ENCODE measurements at regions not wholly inside any gene's neighbourhood (a gene's known extent, or its start where the extent isn't known, plus 50 kb on each side); places are given as distances from the start of the nearest gene placed in this dataset.

GRCh38 chr17:33398386-33398785 is 105.3 kb upstream of the ASIC2 start:
- no peak for DNase-seq (ENCODE audit: insufficient read length, low spot score, missing footprints)
- Histone ChIP-seq H3K9me3 (ENCODE audit: low read depth, low read length) (no peaks in the 10 kb centered on the region), H3K4me3 (ENCODE audit: insufficient read depth, low read length) (no peak overlapping the region), H3K36me3 (ENCODE audit: insufficient read depth, low read length) (no peaks in the 10 kb centered on the region), H3K27me3 (ENCODE audit: insufficient read depth, low read length) (no peaks in the 10 kb centered on the region), H3K27ac (ENCODE audit: low read depth, low read length) (no peak overlapping the region), H3K4me1 (ENCODE audit: insufficient read depth, low read length) (no peaks in the 10 kb centered on the region), H2AFZ (ENCODE audit: low read length) (no peak overlapping the region), H4K20me1 (ENCODE audit: insufficient read depth, low read length) (no peaks in the 10 kb centered on the region), H3K4me2 (ENCODE audit: insufficient read depth, low read length) (no peak overlapping the region), H3K79me2 (ENCODE audit: insufficient read depth, low read length) (no peaks in the 10 kb centered on the region)
- no peak for TF ChIP-seq CTCF (IDR thresholded peaks at IDR 0.05; ENCODE audit: extremely low read depth, low read depth, low read length)

GRCh38 chr17:33401249-33401648 is 108.2 kb upstream of the ASIC2 start:
- Histone ChIP-seq H3K9me3 (ENCODE audit: low read depth, low read length) (no peaks in the 10 kb centered on the region), H3K36me3 (ENCODE audit: insufficient read depth, low read length) (no peaks in the 10 kb centered on the region), H3K27ac (ENCODE audit: low read depth, low read length) (no peak overlapping the region), H3K27me3 (ENCODE audit: insufficient read depth, low read length) (no peaks in the 10 kb centered on the region), H3K4me3 (ENCODE audit: insufficient read depth, low read length) (no peak overlapping the region), H3K4me1 (ENCODE audit: insufficient read depth, low read length) (no peaks in the 10 kb centered on the region), H3K4me2 (ENCODE audit: insufficient read depth, low read length) (no peak overlapping the region), H3K79me2 (ENCODE audit: insufficient read depth, low read length) (no peaks in the 10 kb centered on the region), H4K20me1 (ENCODE audit: insufficient read depth, low read length) (no peaks in the 10 kb centered on the region), H2AFZ (ENCODE audit: low read length) (no peak overlapping the region)
- no peak for DNase-seq (ENCODE audit: insufficient read length, low spot score, missing footprints)
- TF ChIP-seq CTCF (IDR thresholded peaks at IDR 0.05; ENCODE audit: extremely low read depth, low read depth, low read length) = no peak

DNA sequence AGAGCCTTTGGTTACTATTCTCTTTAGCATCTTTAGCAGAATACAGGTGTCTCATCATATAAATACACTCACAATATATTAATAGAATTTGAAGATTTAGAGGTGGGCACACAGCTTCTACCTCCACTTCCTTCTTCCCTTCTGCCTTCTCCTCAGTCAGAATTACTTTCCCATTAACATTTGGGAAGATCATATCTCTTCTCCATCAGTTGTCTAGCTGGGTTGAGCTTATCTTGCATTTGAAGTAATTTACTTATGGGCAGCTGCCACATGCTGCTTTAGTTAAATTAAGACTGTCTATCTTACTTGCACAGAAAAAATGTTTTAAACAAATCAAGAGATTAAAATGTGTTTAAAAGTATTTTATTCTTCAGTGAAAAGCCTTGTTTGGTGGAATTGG is 110.1 kb upstream of the ASIC2 start:
- TF ChIP-seq CTCF (IDR thresholded peaks at IDR 0.05; ENCODE audit: extremely low read depth, low read depth, low read length) = no peak
- Histone ChIP-seq H2AFZ (ENCODE audit: low read length) (no peak overlapping the region), H3K36me3 (ENCODE audit: insufficient read depth, low read length) (no peaks in the 10 kb centered on the region), H3K27ac (ENCODE audit: low read depth, low read length) (no peak overlapping the region), H4K20me1 (ENCODE audit: insufficient read depth, low read length) (no peaks in the 10 kb centered on the region), H3K4me3 (ENCODE audit: insufficient read depth, low read length) (no peak overlapping the region), H3K4me1 (ENCODE audit: insufficient read depth, low read length) (no peaks in the 10 kb centered on the region), H3K4me2 (ENCODE audit: insufficient read depth, low read length) (no peak overlapping the region), H3K79me2 (ENCODE audit: insufficient read depth, low read length) (no peaks in the 10 kb centered on the region), H3K9me3 (ENCODE audit: low read depth, low read length) (no peaks in the 10 kb centered on the region), H3K27me3 (ENCODE audit: insufficient read depth, low read length) (no peaks in the 10 kb centered on the region)
- DNase-seq (ENCODE audit: insufficient read length, low spot score, missing footprints) = no peak

DNA sequence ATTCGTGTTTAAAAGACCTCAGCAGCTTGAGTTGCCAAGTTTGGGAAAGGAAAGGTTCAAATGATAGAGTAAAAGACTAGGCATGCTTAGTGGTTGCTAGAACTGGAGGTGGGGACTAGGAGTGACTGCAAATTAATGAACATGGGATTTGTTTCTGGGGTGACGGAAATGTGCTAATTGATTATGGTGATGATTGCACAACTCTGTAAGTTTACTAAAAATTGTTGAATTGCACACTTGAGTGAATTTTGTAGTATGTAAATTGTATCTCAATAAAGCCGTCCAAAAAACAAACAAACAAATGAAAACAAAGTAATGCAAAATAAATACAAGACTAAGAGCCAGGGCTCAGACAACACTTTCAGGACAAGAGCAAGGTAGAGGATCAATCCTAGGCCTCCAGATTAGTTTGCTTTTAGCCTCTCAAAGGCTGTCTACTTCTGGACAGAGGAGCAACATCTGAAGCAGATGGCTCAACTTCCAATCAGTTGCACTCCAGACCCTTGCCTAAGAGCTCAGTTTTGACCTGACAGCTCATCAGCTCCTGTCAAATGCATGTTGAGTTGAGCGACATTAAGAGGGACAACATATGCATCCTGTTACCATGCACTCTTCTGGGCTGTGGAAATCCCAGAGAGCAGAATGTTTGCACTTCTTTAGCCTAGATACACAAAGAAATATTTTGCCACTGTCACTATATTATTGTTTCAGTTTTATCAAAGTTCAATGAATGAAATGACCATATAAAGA is 111.2 kb upstream of the ASIC2 start:
- Histone ChIP-seq H3K27me3 (ENCODE audit: insufficient read depth, low read length) (no peaks in the 10 kb centered on the region), H3K36me3 (ENCODE audit: insufficient read depth, low read length) (no peaks in the 10 kb centered on the region), H3K4me1 (ENCODE audit: insufficient read depth, low read length) (no peaks in the 10 kb centered on the region), H2AFZ (ENCODE audit: low read length) (no peak overlapping the region), H3K9me3 (ENCODE audit: low read depth, low read length) (no peaks in the 10 kb centered on the region), H3K4me3 (ENCODE audit: insufficient read depth, low read length) (no peak overlapping the region), H4K20me1 (ENCODE audit: insufficient read depth, low read length) (no peaks in the 10 kb centered on the region), H3K4me2 (ENCODE audit: insufficient read depth, low read length) (no peak overlapping the region), H3K27ac (ENCODE audit: low read depth, low read length) (no peak overlapping the region), H3K79me2 (ENCODE audit: insufficient read depth, low read length) (no peaks in the 10 kb centered on the region)
- DNase-seq (ENCODE audit: insufficient read length, low spot score, missing footprints) = no peak
- TF ChIP-seq CTCF (IDR thresholded peaks at IDR 0.05; ENCODE audit: extremely low read depth, low read depth, low read length) = no peak
